ENCODE measurements at regions not wholly inside any gene's neighbourhood (a gene's known extent, or its start where the extent isn't known, plus 50 kb on each side); places are given as distances from the start of the nearest gene placed in this dataset.

GRCh38 chr2:150063931-150064548, 423.4 kb downstream of the RND3 start:
- Histone ChIP-seq H3K9ac (ENCODE audit: low read length) (no peak overlapping the region), H3K4me3 (ENCODE audit: low read depth, low read length, poor library complexity, severe bottlenecking) (no peak overlapping the region), H3K9me2 (ENCODE audit: low read depth, low read length) (no peaks in the 10 kb centered on the region), H2AFZ (ENCODE audit: low read length) (no peak overlapping the region), H3K4me1 (ENCODE audit: insufficient read depth, low read length, severe bottlenecking) (no peaks in the 10 kb centered on the region), H3K4me2 (ENCODE audit: low read length) (no peak overlapping the region), H3F3A (ENCODE audit: insufficient read depth, low read length) (no peaks in the 10 kb centered on the region), H3K27ac (ENCODE audit: low read depth, low read length, poor library complexity, severe bottlenecking) (no peak overlapping the region), H3K27me3 (ENCODE audit: insufficient read depth, low read length) (no peaks in the 10 kb centered on the region), H4K20me1 (ENCODE audit: insufficient read depth, low read length) (no peaks in the 10 kb centered on the region), H3K36me3 (ENCODE audit: insufficient read depth, low read length) (no peaks in the 10 kb centered on the region), H3K9me3 (ENCODE audit: low read length) (no peaks in the 10 kb centered on the region), H3K79me2 (ENCODE audit: insufficient read depth, low read length) (no peaks in the 10 kb centered on the region)
- no peak for TF ChIP-seq EZH2 (IDR thresholded peaks at IDR 0.05; ENCODE audit: borderline replicate concordance, low read length)
- TF ChIP-seq CTCF (IDR thresholded peaks at IDR 0.05; ENCODE audit: low read length) = no peak

- Histone ChIP-seq H3K4me2 (ENCODE audit: low read length) (no peak overlapping the region), H3K27ac (ENCODE audit: low read depth, low read length, poor library complexity, severe bottlenecking) (no peak overlapping the region), H3K36me3 (ENCODE audit: insufficient read depth, low read length) (no peaks in the 10 kb centered on the region), H4K20me1 (ENCODE audit: insufficient read depth, low read length) (no peaks in the 10 kb centered on the region), H3K79me2 (ENCODE audit: insufficient read depth, low read length) (no peaks in the 10 kb centered on the region), H2AFZ (ENCODE audit: low read length) (no peak overlapping the region), H3K4me1 (ENCODE audit: insufficient read depth, low read length, severe bottlenecking) (no peaks in the 10 kb centered on the region), H3K4me3 (ENCODE audit: low read depth, low read length, poor library complexity, severe bottlenecking) (no peak overlapping the region), H3K9ac (ENCODE audit: low read length) (no peak overlapping the region), H3F3A (ENCODE audit: insufficient read depth, low read length) (no peaks in the 10 kb centered on the region), H3K27me3 (ENCODE audit: insufficient read depth, low read length) (no peaks in the 10 kb centered on the region), H3K9me2 (ENCODE audit: low read depth, low read length) (no peaks in the 10 kb centered on the region), H3K9me3 (ENCODE audit: low read length) (no peaks in the 10 kb centered on the region)
- TF ChIP-seq EZH2 (IDR thresholded peaks at IDR 0.05; ENCODE audit: borderline replicate concordance, low read length) = no peak
- TF ChIP-seq CTCF (IDR thresholded peaks at IDR 0.05; ENCODE audit: low read length) = no peak
Measured at GRCh38 chr2:150063432-150063889, 424.0 kb downstream of the RND3 start.

- no peaks in the 10 kb centered on the region for H3K4me1 ChIP-seq (ENCODE audit: insufficient read depth, low read length, severe bottlenecking)
- H3K36me3 ChIP-seq (ENCODE audit: insufficient read depth, low read length) = no peaks in the 10 kb centered on the region
Measured at GRCh38 chr2:150062416-150062815, 425.1 kb downstream of the RND3 start.

More at GRCh38 chr2:150062416-150062815, 425.1 kb downstream of the RND3 start:
- no peaks in the 10 kb centered on the region for H3K9me3 ChIP-seq (ENCODE audit: low read length)
- H3F3A ChIP-seq (ENCODE audit: insufficient read depth, low read length) = no peaks in the 10 kb centered on the region
- no peaks in the 10 kb centered on the region for H3K79me2 ChIP-seq (ENCODE audit: insufficient read depth, low read length)
- H3K4me2 ChIP-seq (ENCODE audit: low read length) = no peak overlapping the region
- no peaks in the 10 kb centered on the region for H3K27me3 ChIP-seq (ENCODE audit: insufficient read depth, low read length)
- no peak overlapping the region for H3K4me3 ChIP-seq (ENCODE audit: low read depth, low read length, poor library complexity, severe bottlenecking)
- H3K9ac ChIP-seq (ENCODE audit: low read length) = no peak overlapping the region
- H2AFZ ChIP-seq (ENCODE audit: low read length) = no peak overlapping the region
- H3K27ac ChIP-seq (ENCODE audit: low read depth, low read length, poor library complexity, severe bottlenecking) = no peak overlapping the region
- no peaks in the 10 kb centered on the region for H4K20me1 ChIP-seq (ENCODE audit: insufficient read depth, low read length)
- no peaks in the 10 kb centered on the region for H3K9me2 ChIP-seq (ENCODE audit: low read depth, low read length)
- TF ChIP-seq CTCF (IDR thresholded peaks at IDR 0.05; ENCODE audit: low read length) (no peak), EZH2 (IDR thresholded peaks at IDR 0.05; ENCODE audit: borderline replicate concordance, low read length) (no peak)
